GM12864 (cell line): ENCODE measurements at regions not wholly inside any gene's neighbourhood (a gene's known extent, or its start where the extent isn't known, plus 50 kb on each side); places are given as distances from the start of the nearest gene placed in this dataset.
"Not testable (repeated sequence)": the region's sequence is repeated elsewhere in the genome, so short reads cannot be mapped to it uniquely, and the experiment has no call there.

Experiments used
- DNase-seq: peaks from one replicate; pipeline ENCODE4 v3.0.0-alpha.2; 2011; ENCODE audit warnings: low read depth
- H3K4me3 ChIP-seq: 2 replicates; pipeline ENCODE4 v1.5.1; 2011; ENCODE audit warnings: mild to moderate bottlenecking, low read depth, low read length, control low read depth

- not testable (repeated sequence) for DNase-seq, H3K4me3 ChIP-seq
These were observed 182.3 kb downstream of the KLRB1 start for GRCh38 chr12:9425429-9425828.

GRCh38 chr12:9424175-9424740, 183.5 kb downstream of the KLRB1 start:
- not testable (repeated sequence) for H3K4me3 ChIP-seq, DNase-seq

DNA sequence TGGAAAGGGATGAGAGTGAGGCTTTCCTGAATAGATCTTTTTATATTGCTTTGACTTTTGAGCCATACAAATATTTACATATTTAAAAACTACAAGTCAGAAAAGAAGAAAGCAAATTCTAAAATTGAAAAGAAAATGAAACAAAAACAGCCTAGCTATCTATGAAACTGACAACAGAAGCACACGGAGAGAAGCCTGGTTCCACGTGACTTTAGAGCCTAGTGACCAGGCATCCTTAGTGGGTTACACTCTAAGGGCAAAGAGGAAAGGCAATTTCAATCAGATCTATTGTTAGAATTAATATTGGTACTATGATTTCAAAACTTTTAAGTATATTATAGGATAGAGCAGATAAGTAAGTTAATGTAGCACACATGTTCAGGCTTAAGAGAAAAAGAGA, 185.0 kb downstream of the KLRB1 start:
- H3K4me3 ChIP-seq, DNase-seq: not testable (repeated sequence)

- not testable (repeated sequence) for H3K4me3 ChIP-seq
- peak; percentile 22 for DNase-seq
These were observed 186.1 kb downstream of the KLRB1 start for GRCh38 chr12:9421520-9422086.

DNA sequence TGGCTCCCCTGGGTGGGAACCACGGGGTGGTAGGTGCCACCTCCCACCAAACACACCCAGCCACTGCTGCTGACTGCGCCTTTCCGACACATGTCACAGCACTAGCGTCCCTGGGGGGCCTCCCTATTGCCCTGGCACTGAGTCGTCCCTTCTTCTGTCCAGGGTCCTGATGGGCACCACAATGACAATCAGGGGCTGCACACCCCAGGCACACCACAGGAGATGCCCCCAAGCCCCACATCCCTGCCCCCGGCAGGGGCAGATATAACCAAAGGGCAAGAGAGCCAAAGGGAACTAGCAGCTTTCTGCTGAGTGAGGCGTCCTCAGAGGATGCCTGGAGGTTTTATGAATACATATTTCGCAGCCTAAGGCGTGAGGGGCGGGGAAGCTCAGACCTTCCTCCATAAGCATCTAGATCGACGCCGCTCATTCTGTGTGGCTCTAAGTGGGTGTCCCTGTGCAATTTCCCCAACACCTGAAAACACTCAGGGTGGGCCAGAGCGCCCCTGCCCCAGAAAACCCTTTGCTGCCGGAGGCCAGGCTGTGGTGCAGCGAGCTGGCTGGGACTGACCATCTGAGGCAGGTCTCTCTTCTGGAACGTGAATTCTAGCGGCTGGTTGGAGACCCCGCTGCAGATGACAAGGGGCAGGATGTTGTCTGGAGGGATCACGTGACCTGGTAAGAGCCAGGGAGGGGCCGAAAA, 186.7 kb downstream of the KLRB1 start:
- not testable (repeated sequence) for H3K4me3 ChIP-seq, DNase-seq

- H3K4me3 ChIP-seq, DNase-seq: not testable (repeated sequence)
These were observed 189.1 kb downstream of the KLRB1 start for GRCh38 chr12:9418669-9419041.

DNA sequence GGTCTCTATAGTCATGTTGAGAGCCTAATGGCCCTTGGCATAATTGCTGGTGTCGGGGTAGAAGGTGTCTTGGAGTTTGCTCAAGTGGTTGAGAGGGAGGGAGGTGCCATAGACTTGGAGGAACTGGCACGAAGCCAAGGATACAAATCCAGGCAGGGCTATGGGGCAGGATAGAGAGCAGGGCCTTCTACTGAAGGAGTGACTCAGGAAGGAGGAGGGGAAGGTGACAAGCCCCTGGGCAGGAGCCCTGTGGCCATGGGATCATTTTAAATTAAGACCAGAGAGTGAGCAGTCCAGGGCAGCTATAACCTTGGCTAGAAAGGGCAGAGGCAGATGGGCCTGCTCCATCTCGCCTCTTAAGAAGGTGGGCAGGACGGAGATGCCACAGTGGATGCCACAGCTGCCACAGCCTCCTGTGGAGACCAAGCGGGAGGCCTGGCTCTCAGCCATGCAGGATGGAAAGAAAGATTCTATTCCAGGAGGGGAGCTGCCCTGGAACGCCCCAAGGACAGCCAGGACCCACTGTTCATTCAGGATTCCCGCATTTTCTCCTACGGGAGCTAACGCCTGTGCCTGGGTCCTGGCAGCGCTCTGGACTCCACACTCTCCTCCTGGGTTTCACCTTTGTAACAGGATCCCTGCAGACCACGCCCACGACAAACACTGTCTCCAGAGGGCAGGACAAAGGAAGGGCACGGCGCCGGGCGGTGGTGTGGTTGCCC, 189.6 kb downstream of the KLRB1 start:
- not testable (repeated sequence) for DNase-seq, H3K4me3 ChIP-seq

DNA sequence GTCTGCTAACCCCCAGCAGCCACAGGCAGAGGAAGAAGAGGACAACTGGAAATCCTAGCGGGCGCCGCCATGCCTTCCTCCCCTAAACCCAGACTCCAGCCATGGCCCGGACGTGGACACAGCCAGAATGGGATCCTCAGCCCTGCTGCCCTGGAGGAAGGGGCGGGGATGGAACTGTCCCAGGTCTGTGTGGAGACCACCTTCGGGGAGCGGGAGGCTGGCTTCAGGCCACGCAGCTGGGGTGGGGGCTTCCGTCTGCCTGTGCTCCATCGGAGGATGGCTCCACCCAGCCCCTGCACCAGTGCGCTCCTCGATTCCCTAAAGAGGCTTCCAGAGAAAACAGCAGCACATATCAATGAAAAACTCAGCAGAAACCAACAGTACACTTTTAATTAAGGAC, 190.4 kb downstream of the KLRB1 start:
- not testable (repeated sequence) for DNase-seq, H3K4me3 ChIP-seq

DNA sequence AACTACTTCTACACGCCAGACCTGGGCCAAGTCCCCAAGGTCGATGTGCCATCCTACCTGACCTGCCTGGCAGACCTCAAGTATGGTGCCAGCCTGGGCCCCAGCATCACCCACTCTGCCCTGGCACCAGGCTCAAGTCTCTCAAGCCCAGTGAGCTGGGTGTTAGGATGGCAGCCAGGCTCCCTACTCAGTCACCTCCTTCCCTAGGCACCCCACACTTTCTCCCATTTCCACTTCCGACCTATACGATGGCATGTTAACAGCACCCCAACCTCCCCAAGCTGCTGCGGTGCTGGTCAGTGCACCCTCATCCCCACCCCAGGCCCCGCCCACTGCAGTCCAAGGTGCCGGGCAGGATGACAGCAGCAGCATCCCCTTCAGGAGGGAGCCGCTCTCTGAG, 191.4 kb downstream of the KLRB1 start:
- DNase-seq, H3K4me3 ChIP-seq: not testable (repeated sequence)

DNA sequence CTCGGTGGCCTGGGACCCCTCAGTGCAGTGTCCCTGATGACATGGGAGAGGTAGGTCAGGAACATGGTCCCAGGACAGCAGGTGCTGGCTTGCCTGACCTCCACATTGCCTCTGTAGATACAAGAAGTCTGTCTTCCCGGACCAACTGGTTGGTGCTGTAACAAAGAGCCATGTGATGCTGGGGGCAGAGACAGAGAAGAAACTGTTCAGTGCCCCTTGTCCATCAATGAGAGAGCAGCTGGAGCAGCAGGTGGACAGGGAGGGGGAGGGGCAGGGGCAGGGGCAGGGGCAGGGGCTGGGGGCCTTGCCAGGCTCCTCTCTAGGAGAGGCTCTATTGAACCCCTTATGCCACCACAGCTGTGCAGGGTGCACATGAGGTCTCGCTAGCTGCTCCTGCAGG, 191.8 kb downstream of the KLRB1 start:
- not testable (repeated sequence) for DNase-seq, H3K4me3 ChIP-seq

DNA sequence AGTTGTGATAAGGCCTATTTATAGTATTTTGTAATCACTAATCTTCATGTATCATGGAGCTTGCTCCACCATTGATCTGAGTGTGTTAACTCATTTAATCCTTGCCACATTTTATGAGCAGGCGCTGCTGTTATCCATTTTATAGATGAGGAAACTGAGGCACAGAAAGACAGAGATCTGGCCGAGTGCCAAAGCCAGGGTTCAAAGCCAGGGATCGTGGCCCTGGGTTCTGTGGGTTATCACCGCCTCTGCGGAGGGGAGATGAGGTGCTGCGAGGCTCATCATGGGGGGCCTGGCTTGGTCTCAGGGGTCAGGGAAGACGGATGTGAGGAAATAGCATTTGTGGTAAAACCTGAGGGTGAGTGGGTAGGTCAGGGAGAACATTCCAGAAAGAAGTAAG, 193.9 kb downstream of the KLRB1 start:
- H3K4me3 ChIP-seq, DNase-seq: not testable (repeated sequence)

DNA sequence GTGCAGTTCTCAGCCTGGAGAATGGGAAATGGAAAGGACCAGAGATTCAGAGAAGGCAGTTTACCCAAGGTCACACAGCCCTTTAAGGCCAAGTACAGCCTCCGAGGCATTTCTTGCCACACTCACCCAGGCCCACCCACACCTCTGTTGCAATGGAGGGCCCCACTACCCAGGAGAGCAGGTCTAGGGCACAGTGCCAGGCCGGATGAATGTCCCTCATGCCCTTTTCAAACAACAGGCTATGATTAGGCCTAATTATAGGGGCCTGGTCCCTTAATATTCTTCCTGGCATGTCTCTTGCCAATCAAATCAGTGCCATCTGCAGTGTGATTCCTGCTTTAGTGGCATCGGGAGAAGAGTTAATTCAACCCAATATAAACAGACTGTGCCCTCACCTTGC, 195.3 kb downstream of the KLRB1 start:
- not testable (repeated sequence) for DNase-seq, H3K4me3 ChIP-seq

DNA sequence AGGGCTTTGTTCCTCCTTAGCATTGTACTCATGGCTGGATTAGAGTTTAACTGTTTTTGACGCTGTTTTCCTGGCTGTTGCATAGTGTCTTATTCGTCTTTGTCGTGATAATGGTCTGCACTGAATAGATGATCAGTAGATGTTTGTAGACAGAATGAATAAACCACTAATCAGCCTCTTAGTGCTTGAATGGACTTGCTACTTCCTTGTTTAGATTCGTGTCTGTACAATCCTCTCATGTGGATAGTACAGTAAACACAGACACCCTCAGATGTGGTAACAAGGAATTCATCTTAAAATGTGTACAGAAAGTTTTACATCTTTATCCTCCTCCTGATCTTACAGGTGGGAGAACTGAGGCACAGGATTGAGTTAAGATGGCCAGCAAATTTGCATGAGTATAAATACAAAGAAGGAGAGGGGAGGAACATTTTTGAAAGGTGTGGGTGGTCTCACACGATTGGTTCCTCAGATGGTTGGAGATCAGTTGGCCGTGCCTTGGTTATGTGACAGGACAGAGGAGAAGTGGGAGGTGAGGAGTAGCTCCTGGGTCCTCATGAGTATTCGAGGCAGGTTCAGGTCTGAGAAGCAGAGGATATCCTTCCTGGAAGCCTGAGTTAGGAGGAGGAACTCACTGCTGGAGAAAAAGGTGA, 196.0 kb downstream of the KLRB1 start:
- DNase-seq, H3K4me3 ChIP-seq: not testable (repeated sequence)

DNA sequence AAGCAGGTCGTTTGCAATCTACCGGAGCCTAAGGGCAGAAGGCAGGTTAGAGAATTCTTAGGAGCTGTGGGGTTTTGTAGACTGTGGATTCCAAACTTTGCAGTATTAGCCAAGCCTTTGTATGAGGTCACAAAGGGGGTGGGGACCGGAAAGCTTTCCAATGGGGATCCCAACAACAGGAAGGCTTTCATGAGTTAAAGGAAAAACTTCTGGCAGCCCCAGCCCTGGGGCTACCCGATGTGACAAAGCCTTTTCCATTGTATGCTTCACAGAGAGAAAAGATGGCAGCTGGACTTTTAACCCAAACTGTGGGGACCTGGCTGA, 199.2 kb upstream of the PZP start:
- DNase-seq, H3K4me3 ChIP-seq: not testable (repeated sequence)
